ENCODE measurements at regions not wholly inside any gene's neighbourhood (a gene's known extent, or its start where the extent isn't known, plus 50 kb on each side); places are given as distances from the start of the nearest gene placed in this dataset.

- no peak for TF ChIP-seq CTCF (IDR thresholded peaks at IDR 0.05; ENCODE audit: extremely low read depth in 1 of 2, insufficient read depth in 1 of 2, low read depth in 1 of 2, low read length in 2 of 2)
- no peak for TF ChIP-seq EZH2 (IDR thresholded peaks at IDR 0.05; ENCODE audit: borderline replicate concordance, low read depth, low read length, severe bottlenecking)
- TF ChIP-seq GATA2 (IDR thresholded peaks at IDR 0.05; ENCODE audit: insufficient read depth, insufficient read length, low read depth, low read length) = no peak
- TF ChIP-seq POLR2A (IDR thresholded peaks at IDR 0.05; ENCODE audit: low read depth, low read length) = no peak
- no peak for TF ChIP-seq POLR2AphosphoS5 (IDR thresholded peaks at IDR 0.05; ENCODE audit: insufficient read depth, low read depth, low read length)
- TF ChIP-seq JUN (IDR thresholded peaks at IDR 0.05; ENCODE audit: borderline replicate concordance, insufficient read depth, insufficient read length, low read depth) = no peak
- TF ChIP-seq MYC (IDR thresholded peaks at IDR 0.05; ENCODE audit: low read depth, low read length) = no peak
- TF ChIP-seq MAX (IDR thresholded peaks at IDR 0.05; ENCODE audit: insufficient read depth, insufficient read length) = no peak
These were observed 633.1 kb downstream of the JRKL start for GRCh38 chr11:97022955-97023354.

Measured in endothelial cell of umbilical vein (primary cell).